ENCODE measurements at regions not wholly inside any gene's neighbourhood (a gene's known extent, or its start where the extent isn't known, plus 50 kb on each side); places are given as distances from the start of the nearest gene placed in this dataset.

GRCh38 chr14:98924046-98924445 is 348.0 kb downstream of the BCL11B start:
- H3K4ac ChIP-seq (ENCODE audit: low read depth, low read length): no peak overlapping the region
- no peaks in the 10 kb centered on the region for H3K27me3 ChIP-seq (ENCODE audit: control insufficient read depth, insufficient read depth, low read length)
- H4K91ac ChIP-seq (ENCODE audit: insufficient read depth, low read depth, low read length): no peak overlapping the region
- no peak overlapping the region for H3K56ac ChIP-seq (ENCODE audit: extremely low read depth, insufficient read depth, low read length)
- DNase-seq (no peak), ATAC-seq (ENCODE audit: low read depth) (no peak)
- H3K23ac ChIP-seq (ENCODE audit: low read depth, low read length): no peak overlapping the region
- dilution Hi-C loops (cut with HindIII; ENCODE audit: low sequenced_read_pairs, unreplicated experiment): no loop called here
- H2BK20ac ChIP-seq (ENCODE audit: low read depth, low read length): no peak overlapping the region
- CTCF ChIA-PET: no interaction called here
- H2AK9ac ChIP-seq (replicated peaks; ENCODE audit: low read depth, low read length, poor library complexity): no peak overlapping the region
- no TSS peak for BruUV-seq (replicated peaks)
- no CpG with 5 or more reads among the region's 8 CpGs for WGBS, 2 experiments (ENCODE audit: extremely low coverage in 2 of 2, insufficient read length in 1 of 2)
- H4K5ac ChIP-seq (ENCODE audit: low read depth, low read length): no peak overlapping the region
- no peaks in the 10 kb centered on the region for H3K79me1 ChIP-seq (ENCODE audit: low read depth in 1 of 2, low read length in 2 of 2)
- no peak overlapping the region for H3K9ac ChIP-seq (ENCODE audit: low read depth, low read length)
- H2BK120ac ChIP-seq (ENCODE audit: low read depth, low read length): no peak overlapping the region
- TF ChIP-seq NFE2L2 (IDR thresholded peaks at IDR 0.05; ENCODE audit: low read depth, low read length) (no peak), CHD1 (IDR thresholded peaks at IDR 0.05; ENCODE audit: low read depth, low read length) (no peak), FOS (IDR thresholded peaks at IDR 0.05; ENCODE audit: low read depth, low read length) (no peak), POLR2A (IDR thresholded peaks at IDR 0.05; ENCODE audit: low read depth, low read length) (no peak), RFX5 (IDR thresholded peaks at IDR 0.05; ENCODE audit: low read depth, low read length) (no peak), MXI1 (IDR thresholded peaks at IDR 0.05; ENCODE audit: borderline replicate concordance, low read depth, low read length) (no peak), USF2 (IDR thresholded peaks at IDR 0.05; ENCODE audit: low read depth, low read length) (no peak), ELK1 (IDR thresholded peaks at IDR 0.05; ENCODE audit: borderline replicate concordance, low read depth, low read length) (no peak), SMC3 (IDR thresholded peaks at IDR 0.05; ENCODE audit: low read depth, low read length) (no peak)
- H3K9me1 ChIP-seq (ENCODE audit: insufficient read depth, low read length): no peaks in the 10 kb centered on the region
- H2AFZ ChIP-seq (replicated peaks; ENCODE audit: low read length, poor library complexity): no peak overlapping the region
- POLR2A ChIA-PET (ENCODE audit: unreplicated experiment): no interaction called here
- no peaks in the 10 kb centered on the region for H3K4me1 ChIP-seq (ENCODE audit: control insufficient read depth, insufficient read depth, low read length)
- no peak overlapping the region for H2BK5ac ChIP-seq (ENCODE audit: low read depth, low read length, poor library complexity, severe bottlenecking)
- H3K14ac ChIP-seq (replicated peaks; ENCODE audit: low read depth, low read length): no peak overlapping the region
- H3K9me3 ChIP-seq (ENCODE audit: control insufficient read depth, insufficient read depth, low read length): peaks cover 30% of the 10 kb centered on the region
- in situ Hi-C loops (cut with MboI; ENCODE audit: low sequenced_read_pairs): no loop called here
- no peak overlapping the region for H3K4me3 ChIP-seq (ENCODE audit: insufficient read depth, low read depth, low read length)
- H2AK5ac ChIP-seq (ENCODE audit: low read depth, low read length): no peak overlapping the region
- no peaks in the 10 kb centered on the region for H3K36me3 ChIP-seq (ENCODE audit: control insufficient read depth, insufficient read depth, low read length)
- H4K8ac ChIP-seq (ENCODE audit: low read depth in 2 of 2, low read length in 2 of 2): no peak overlapping the region
- H3K18ac ChIP-seq (ENCODE audit: low read depth, low read length): no peak overlapping the region
- no peak overlapping the region for H3K27ac ChIP-seq (ENCODE audit: insufficient read depth, low read length)
- H2BK15ac ChIP-seq (ENCODE audit: low read depth, low read length): no peak overlapping the region
- intact Hi-C loops (cut with micrococcal nuclease): no loop called here
- H4K20me1 ChIP-seq (ENCODE audit: insufficient read depth, low read length): no peaks in the 10 kb centered on the region
- no peak overlapping the region for H3K4me2 ChIP-seq (ENCODE audit: low read depth, low read length)

All from IMR-90 (cell line).